Right ventricle myocardium superior (tissue), 1 donor: ENCODE measurements at regions not wholly inside any gene's neighbourhood (a gene's known extent, or its start where the extent isn't known, plus 50 kb on each side); places are given as distances from the start of the nearest gene placed in this dataset.

Experiments
- ATAC-seq: fragments of 200-7000 bp; cut with Tn5 transposase; one replicate; pipeline ENCODE4 v1.9.1; 2020; ENCODE audit warnings: mild to moderate bottlenecking; ENCODE audit not compliant: poor library complexity
- DNase-seq: peaks from one replicate; pipeline ENCODE4 v3.0.0-alpha.2; 2020
- intact Hi-C: fragments of 100-400 bp; cut with DNase I; formaldehyde crosslinking; loops from one replicate; pipeline ENCODE4 v1.11.2; 2022
- donor health status: DM: no; HTN: yes; CAD: no; lungs with severe emphysema.

GRCh38 chr3:128569756-128570155, 76.8 kb upstream of the GATA2 start:
- no peak for DNase-seq
- ATAC-seq, result no peak
- intact Hi-C loops, result loop anchor here (10.0 kb wide), 1 partner anchor 85 kb away; no protein-coding TSS in a partner anchor

GRCh38 chr3:128568602-128569490, 75.8 kb upstream of the GATA2 start:
- ATAC-seq, result no peak
- no peak for DNase-seq
- intact Hi-C loops, result no loop called here

GRCh38 chr3:128567705-128568356, 74.8 kb upstream of the GATA2 start:
- ATAC-seq (no peak), DNase-seq (no peak)
- intact Hi-C loops, result no loop called here

- intact Hi-C loops, result no loop called here
- ATAC-seq (no peak), DNase-seq (no peak)
These were observed 74.1 kb upstream of the GATA2 start for GRCh38 chr3:128567141-128567540.

- no peak for DNase-seq
- ATAC-seq, result no peak
- intact Hi-C loops, result no loop called here
These were observed 70.4 kb upstream of the GATA2 start for GRCh38 chr3:128563439-128563838.

GRCh38 chr3:128561504-128561903, 68.5 kb upstream of the GATA2 start:
- intact Hi-C loops, result no loop called here
- DNase-seq, result no peak
- ATAC-seq, result no peak

GRCh38 chr3:128560768-128561167, 67.8 kb upstream of the GATA2 start:
- ATAC-seq (no peak), DNase-seq (no peak)
- intact Hi-C loops, result no loop called here

- ATAC-seq, result no peak
- no peak for DNase-seq
- intact Hi-C loops, result no loop called here
These were observed 66.7 kb upstream of the GATA2 start for GRCh38 chr3:128559486-128560225.

- DNase-seq (no peak), ATAC-seq (no peak)
- intact Hi-C loops, result no loop called here
These were observed 64.7 kb upstream of the GATA2 start for GRCh38 chr3:128557531-128558280.

- ATAC-seq, result no peak
- DNase-seq, result no peak
- intact Hi-C loops, result no loop called here
These were observed 63.9 kb upstream of the GATA2 start for GRCh38 chr3:128556907-128557306.

- DNase-seq (no peak), ATAC-seq (no peak)
- intact Hi-C loops, result no loop called here
These were observed 63.4 kb upstream of the GATA2 start for GRCh38 chr3:128556384-128556783.

GRCh38 chr3:128555841-128556240, 62.8 kb upstream of the GATA2 start:
- no peak for DNase-seq
- intact Hi-C loops, result no loop called here

GRCh38 chr3:128555098-128555825, 62.3 kb upstream of the GATA2 start:
- ATAC-seq (peak; percentile 65), DNase-seq (peak; percentile 76)
- intact Hi-C loops, result no loop called here

More at GRCh38 chr3:128555841-128556240, 62.8 kb upstream of the GATA2 start:
- ATAC-seq, result no peak

- intact Hi-C loops, result no loop called here
- no peak for ATAC-seq
- DNase-seq, result no peak
These were observed 61.6 kb upstream of the GATA2 start for GRCh38 chr3:128554465-128555097.

GRCh38 chr3:128554100-128554464, 61.1 kb upstream of the GATA2 start:
- ATAC-seq (no peak), DNase-seq (no peak)
- intact Hi-C loops, result no loop called here

- intact Hi-C loops, result no loop called here
- ATAC-seq, result no peak
- DNase-seq, result no peak
These were observed 60.6 kb upstream of the GATA2 start for GRCh38 chr3:128553560-128553959.

- ATAC-seq (no peak), DNase-seq (no peak)
- intact Hi-C loops, result no loop called here
These were observed 58.9 kb upstream of the GATA2 start for GRCh38 chr3:128551867-128552266.

GRCh38 chr3:128551451-128551850, 58.5 kb upstream of the GATA2 start:
- DNase-seq (no peak), ATAC-seq (no peak)
- intact Hi-C loops, result no loop called here
